OCI-LY7 (cell line): ENCODE measurements at regions not wholly inside any gene's neighbourhood (a gene's known extent, or its start where the extent isn't known, plus 50 kb on each side); places are given as distances from the start of the nearest gene placed in this dataset.
A peak's percentile ranks its signal among the peaks of the same experiment; 100 is the strongest.

Source experiments
- EZH2phosphoT487 ChIP-seq: fragments of 200-600 bp; sonication (generic); IDR thresholded peaks from 2 replicates; pipeline ENCODE4 v1.6.1; 2018; ENCODE audit warnings: low read depth, borderline replicate concordance, mild to moderate bottlenecking, mixed run types, antibody characterized with exemption, low read length, moderate library complexity, mixed read lengths
- TF ChIP-seq, protein P1 (sequence below): fragments of 200-600 bp; sonication (generic); conservative IDR thresholded peaks from 2 replicates; pipeline ENCODE4 v1.5.1; 2014; ENCODE audit warnings: mild to moderate bottlenecking, antibody characterized with exemption, low read length, moderate library complexity, mixed read lengths

DNA sequence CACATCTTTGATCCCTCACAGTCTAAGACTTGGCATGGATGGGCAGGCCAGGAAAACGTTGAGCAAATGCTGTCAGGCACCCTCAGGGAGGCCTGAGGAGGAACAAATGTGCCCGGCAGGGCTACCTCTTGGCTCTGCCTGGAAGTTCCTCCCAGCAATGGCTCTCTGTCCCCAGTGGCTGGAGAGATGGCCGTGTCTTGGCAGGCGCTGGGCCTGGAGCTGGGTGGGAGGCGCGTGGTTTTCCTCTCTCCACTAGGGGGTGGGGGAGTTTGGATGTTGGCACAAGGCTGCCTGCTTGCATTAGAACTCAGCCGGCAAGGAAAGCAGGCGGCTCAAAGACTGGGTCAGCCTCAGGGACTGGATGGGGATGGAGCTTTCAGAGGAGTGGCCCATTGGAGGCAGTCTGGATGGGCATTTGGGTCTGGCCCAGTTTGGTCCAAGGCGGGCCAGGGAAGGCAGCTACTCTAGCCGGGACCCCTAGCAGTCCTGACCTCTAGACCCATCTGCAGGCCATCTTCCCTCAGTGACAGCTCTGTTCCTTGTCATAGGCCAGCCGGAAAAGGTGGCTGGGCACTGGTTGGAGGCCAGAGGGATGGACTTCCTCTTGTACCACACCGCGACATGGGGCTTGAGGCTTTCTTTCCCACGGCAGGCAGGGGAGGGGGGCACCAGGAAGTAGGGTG, 68.2 kb upstream of the STC2 start:
- TF ChIP-seq, protein P1, sequence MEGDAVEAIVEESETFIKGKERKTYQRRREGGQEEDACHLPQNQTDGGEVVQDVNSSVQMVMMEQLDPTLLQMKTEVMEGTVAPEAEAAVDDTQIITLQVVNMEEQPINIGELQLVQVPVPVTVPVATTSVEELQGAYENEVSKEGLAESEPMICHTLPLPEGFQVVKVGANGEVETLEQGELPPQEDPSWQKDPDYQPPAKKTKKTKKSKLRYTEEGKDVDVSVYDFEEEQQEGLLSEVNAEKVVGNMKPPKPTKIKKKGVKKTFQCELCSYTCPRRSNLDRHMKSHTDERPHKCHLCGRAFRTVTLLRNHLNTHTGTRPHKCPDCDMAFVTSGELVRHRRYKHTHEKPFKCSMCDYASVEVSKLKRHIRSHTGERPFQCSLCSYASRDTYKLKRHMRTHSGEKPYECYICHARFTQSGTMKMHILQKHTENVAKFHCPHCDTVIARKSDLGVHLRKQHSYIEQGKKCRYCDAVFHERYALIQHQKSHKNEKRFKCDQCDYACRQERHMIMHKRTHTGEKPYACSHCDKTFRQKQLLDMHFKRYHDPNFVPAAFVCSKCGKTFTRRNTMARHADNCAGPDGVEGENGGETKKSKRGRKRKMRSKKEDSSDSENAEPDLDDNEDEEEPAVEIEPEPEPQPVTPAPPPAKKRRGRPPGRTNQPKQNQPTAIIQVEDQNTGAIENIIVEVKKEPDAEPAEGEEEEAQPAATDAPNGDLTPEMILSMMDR, result peak; percentile 25; the same call in 1 of the 2 replicates
- no peak for TF ChIP-seq EZH2phosphoT487
